GM19238 (cell line): ENCODE measurements at regions not wholly inside any gene's neighbourhood (a gene's known extent, or its start where the extent isn't known, plus 50 kb on each side); places are given as distances from the start of the nearest gene placed in this dataset.

Experiments
- DNase-seq: peaks from one replicate; pipeline ENCODE4 v3.0.0; 2011; ENCODE audit warnings: low spot score; ENCODE audit not compliant: insufficient read length

DNA sequence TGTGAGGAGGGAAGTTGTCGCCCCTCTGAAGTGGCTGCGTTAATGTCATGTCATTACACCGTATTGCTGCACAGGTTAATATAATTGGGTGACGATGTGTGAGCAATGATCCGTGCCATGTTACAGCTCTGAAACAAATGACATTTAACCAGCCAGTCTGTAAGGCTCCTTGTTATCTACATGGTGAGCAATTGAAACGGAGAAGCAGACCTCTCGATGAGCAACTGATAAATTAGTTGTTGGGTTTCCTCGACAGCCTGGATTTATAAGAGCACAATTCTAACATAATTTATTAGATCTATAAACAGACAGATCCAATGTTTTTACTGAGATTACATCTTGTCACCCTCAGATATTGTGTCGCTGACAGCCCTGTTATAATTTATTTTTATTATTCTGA, 49.9 kb upstream of the MAFB start:
- DNase-seq = no peak

DNA sequence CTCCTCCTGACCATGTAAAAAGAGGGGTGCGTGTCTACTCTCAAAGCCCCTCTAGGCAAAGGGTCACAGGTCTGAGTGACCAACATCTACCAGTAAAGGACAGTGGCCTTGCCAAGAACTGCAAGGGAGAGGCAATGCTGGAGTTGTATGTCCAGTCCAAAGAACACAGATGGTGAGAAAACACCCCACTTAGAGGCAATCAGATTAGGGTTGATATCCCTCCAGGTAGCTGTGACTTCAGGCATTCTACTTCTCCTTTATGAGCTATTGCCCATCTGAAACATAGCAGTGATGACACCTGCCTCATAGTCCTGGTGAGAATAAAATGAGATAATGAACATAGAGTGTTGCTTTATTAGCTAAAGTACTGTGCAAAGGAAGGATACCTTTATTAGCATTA, 50.8 kb upstream of the MAFB start:
- no peak for DNase-seq

DNA sequence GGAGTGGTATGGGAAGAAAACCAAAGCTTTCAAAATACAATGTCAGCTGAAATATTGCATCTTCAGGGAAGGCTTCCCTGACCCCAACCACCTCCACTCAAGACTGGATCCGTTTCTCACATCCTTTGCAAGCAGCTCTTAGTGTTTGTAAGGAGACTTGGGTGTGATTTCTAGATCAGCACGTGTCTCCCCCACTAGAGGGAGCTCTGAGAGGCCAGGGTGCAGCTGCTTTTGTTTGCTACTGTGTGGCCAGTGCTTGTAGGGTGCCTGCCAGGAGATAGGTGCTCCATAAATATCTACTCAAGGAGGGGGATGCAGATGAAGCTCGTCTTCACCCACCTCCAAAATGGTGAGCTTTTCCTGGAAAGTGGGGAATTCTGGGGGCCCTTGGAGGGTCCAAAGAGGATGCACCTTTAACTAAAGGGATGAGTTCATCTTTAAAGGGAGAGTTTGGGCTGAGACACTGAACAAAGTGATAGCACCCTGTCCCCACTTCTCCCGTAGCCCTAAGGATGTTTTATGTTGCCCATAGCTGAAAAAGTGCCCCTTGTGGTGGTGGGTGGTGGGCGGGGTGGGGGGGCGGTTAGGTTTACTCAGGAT, 52.6 kb upstream of the MAFB start:
- peak; percentile 37 for DNase-seq

GRCh38 chr20:40743141-40743775, 54.2 kb upstream of the MAFB start:
- no peak for DNase-seq

GRCh38 chr20:40744072-40744817, 55.2 kb upstream of the MAFB start:
- DNase-seq = no peak

DNA sequence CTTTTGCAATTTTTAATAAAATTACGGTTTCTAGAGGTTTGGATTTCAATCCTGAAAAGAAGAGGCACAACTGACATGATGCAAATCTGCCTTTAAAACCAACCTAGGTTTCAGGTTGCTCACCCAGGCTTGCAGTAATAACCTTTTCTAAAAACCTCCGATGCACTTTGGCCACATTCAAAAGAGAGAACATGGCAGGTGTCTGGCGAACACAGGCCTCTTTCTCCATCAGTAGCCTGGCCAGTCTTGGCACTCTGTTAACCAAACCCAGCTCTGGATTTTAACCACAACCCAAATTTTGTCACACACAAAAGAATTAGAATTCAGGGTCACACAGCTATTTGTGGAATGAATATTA, 55.8 kb upstream of the MAFB start:
- no peak for DNase-seq

DNA sequence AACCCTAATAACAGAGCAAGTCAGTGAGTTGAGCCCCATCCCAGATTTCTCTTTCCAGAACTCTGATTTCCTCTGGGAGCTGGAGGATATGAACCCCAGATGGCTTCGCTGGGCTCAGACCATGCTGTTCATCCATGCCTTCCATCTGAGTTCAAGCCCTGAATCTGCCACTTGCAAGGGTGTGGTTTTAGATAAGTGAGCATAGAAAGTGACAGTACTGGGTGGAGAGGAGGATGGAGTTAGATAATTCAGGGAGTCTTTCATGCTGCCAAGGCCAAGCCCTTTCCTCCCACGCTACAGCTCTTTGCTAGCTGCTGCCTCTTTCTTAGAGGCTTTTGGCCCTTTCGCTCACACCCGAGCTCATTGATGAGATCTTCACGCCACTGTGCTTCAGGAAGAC, 57.2 kb upstream of the MAFB start:
- DNase-seq = no peak

GRCh38 chr20:40748182-40748581, 59.1 kb upstream of the MAFB start:
- DNase-seq = no peak

DNA sequence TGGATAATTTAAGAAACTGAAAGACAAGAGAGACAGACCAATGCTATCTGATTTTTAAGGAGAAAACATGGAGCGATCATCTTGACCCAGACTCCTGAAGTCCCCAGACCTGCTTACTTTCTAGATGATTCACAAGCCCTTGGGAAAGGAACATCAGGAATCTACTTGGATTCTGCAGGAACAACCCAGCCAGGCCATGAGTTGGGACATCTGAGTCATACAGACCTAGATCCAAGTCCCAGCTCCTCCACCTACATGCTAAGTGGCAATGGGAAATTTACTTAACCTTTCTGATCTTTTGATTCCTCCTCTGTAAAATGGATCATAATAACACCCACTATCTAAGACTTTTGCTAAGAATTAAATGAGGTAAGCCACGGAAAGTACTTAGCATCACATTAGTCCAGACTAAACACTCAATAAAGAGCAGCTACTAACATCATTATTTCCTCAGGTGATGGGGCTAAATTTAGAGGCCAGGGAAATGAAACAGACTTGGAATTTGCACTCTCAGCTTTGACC, 61.0 kb upstream of the MAFB start:
- DNase-seq = no peak

DNA sequence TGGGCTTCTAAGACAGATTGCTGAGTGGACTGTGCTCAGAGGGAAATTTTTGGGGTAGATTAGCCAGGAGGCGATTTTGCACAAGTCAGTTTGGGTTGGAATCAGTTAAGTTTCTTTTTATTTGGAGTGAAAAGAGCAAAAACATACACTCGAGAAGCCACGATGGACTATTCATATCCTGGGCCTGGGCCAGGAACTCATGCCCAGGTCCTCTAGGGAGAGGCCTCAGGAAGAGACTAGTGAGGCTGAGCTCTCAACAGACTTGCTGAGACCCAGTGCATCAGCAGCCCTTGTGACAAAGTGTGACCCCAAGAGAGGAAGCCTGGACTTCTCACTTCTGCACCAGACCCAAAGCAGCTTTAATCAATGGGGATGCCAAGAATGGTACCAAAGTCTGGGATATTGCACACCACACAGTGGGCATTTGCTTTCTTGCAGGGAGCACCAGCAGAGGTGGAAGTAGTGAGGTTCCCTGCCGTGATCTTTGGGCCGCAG, 61.6 kb upstream of the MAFB start:
- DNase-seq = no peak

GRCh38 chr20:40753472-40753871, 64.4 kb upstream of the MAFB start:
- no peak for DNase-seq

DNA sequence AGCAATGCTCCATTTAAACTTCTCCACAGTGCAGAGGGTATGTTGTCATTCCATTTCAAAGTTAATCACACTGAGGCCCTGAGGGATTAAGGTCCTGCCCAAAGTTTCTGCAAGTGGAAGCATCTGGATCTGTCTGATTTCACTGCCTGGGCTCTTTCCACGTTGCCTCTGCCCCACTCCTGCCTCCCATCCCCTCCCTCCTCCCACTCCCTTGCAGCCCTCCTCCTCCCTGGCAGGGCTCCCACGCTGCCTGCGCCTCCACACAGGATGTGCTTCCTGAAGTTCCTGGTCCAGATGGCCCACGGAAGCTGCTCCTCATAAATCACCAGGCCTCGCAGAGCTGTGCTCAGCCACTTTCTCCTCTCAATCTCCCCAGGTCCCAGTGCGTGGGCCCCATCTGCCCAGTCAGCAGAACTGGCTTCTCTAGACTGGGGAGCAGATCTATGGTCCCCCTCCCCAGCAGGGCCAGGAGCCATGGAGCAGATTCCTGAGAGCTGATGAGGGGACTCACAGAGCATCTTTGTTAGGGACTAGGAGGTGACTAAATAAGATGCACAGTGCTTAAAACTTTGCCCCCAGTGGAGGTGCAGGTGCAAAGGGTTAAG, 65.4 kb upstream of the MAFB start:
- no peak for DNase-seq

- no peak for DNase-seq
These were observed 68.1 kb upstream of the MAFB start for GRCh38 chr20:40757087-40757486.

GRCh38 chr20:40758790-40759189, 69.8 kb upstream of the MAFB start:
- no peak for DNase-seq

DNA sequence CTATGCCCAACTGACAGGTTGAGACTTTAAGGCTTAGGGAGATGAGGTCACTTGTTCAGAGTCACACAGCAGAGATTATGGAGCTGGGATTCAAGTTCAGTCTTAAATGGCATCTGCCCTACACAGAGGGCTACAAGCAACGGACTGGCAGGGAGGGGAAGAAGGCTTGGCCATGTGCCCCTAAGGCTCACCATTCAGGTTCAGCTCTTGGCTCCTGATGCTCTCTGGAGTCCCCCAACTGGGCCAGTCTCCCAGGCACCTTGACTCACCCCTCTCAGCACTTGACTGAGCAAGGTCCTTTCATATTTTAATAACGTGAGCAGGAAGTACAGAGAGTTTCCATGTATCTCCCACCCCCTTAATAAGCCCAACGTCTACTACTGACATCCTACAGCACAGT, 71.4 kb upstream of the MAFB start:
- no peak for DNase-seq

DNA sequence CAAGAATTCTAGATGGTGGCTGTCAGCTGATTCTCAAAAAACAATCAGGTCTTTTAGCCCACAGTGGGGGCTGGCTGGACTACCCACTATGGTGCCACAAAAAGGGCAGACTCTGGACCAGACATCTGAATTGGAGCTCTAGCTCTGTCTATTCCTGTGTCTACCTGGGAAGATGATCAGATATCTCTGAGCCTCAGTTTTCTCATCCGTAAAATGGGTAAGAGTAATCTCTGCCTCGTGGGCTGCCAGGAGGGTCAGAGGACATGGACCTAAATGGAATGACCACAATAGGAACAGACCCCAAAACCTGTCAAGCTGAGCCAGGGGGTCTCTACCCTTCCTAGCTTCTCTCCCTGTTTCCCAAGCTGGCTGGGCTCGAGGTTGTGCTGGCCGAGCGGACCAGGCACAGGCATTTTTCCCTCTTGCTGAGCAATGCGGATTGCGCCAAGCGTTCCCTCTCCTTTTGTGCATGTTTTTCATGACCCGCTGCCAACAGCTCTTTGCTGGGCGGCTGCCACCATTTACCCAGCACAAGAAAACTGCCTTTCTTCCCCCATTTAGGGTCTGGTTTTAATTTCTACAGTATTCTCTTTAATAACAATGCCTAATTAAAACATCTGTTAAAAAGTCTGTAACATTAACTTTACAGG, 74.7 kb upstream of the MAFB start:
- no peak for DNase-seq

DNA sequence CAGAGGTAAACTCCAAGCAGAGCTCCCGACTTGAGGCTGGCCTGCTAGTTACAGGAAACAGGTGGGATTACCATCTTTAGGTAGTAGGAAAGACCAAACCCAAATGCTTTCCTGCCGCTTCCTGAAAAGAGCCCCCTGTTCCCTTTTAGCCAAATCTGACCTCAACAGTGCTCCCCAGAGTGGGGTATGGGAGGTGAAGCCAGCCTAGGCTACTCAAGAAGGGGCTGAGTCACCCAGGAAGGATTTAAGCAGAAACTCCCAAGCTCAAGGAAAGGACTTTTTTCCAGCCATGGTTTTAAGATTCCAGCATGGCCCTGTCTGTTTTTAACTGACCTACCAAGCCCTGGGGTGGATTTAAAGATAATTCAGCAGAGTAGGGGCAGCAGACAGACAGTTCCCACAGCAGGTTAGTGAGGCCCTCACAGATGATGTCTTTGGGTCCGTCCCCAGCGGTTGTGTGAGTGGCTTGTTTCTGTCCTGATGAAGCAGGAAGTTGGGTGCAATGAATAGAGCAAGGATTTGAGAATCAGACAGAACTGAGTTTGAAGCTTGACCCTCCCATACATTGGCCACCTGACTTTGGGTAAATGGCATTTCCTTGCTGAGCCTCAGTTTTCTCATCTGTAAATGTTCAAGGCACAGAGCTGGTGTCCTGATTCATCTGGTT, 76.9 kb upstream of the MAFB start:
- no peak for DNase-seq

DNA sequence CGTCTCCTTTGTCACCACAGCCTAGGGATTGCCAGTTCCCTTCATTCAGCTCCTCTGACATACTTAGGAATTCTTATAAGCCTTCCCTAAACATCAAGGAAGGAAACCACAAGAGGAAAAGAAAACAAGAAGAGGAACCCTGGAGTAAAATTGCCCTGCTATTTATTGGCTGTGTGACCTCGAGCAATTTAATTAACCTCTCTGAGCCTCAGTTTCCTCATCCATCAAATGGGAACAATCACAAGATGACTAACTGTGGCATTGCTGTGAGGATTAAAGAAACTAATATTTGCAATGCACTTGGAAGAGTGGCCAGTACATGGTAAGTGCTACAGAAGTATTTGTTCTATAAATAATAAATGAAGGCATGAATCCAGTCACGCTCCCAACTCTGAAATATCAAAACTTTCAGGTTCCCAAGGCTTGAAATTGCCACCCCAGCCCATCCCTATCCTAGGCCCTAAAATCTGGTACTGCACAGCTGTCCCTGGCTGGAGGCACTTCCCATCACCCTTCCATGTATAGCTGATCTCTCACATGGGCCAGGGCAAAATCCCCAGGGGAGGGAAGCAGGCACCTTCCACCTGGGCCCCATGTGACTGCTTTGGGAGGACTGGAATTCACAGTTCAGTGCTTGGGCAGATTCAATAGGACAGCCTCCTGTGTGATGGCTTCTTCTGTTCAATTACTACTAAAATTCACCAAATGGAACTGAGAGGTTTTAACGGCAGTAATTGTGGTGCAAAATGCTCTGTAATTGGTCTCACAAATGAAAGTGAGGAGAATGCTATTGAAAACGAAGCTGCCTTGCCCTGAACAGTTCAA, 78.0 kb upstream of the MAFB start:
- no peak for DNase-seq

- DNase-seq = no peak
These were observed 78.5 kb upstream of the MAFB start for GRCh38 chr20:40767615-40767924.

- DNase-seq = no peak
These were observed 79.1 kb upstream of the MAFB start for GRCh38 chr20:40768105-40768504.
